Trophoblast cell (in vitro differentiated cells and primary cell): ENCODE measurements at regions not wholly inside any gene's neighbourhood (a gene's known extent, or its start where the extent isn't known, plus 50 kb on each side); places are given as distances from the start of the nearest gene placed in this dataset.

Experiments
- DNase-seq, 2 donors: peaks; one replicate each; pipeline ENCODE4 v3.0.0-alpha.2; 2016
- H2AFZ ChIP-seq: 2 replicates; pipeline ENCODE4 v1.6.1; 2013; ENCODE audit warnings: low read length, moderate library complexity, mild to moderate bottlenecking; ENCODE audit not compliant: insufficient read depth, poor library complexity
- H2AK5ac ChIP-seq: 2 replicates; pipeline ENCODE4 v1.6.1; 2013; ENCODE audit warnings: mild to moderate bottlenecking, low read length
- H2BK120ac ChIP-seq: 2 replicates; pipeline ENCODE4 v1.6.1; 2013; ENCODE audit warnings: low read length, mild to moderate bottlenecking, moderate library complexity; ENCODE audit not compliant: insufficient read depth, poor library complexity
- H2BK12ac ChIP-seq: 2 replicates; pipeline ENCODE4 v1.6.1; 2013; ENCODE audit warnings: mild to moderate bottlenecking, low read length, moderate library complexity
- H2BK5ac ChIP-seq: 2 replicates; pipeline ENCODE4 v1.6.1; 2013; ENCODE audit warnings: low read length, low read depth, moderate library complexity, mild to moderate bottlenecking; ENCODE audit not compliant: poor library complexity
- H3K14ac ChIP-seq: 2 replicates; pipeline ENCODE4 v1.6.1; 2013; ENCODE audit warnings: mild to moderate bottlenecking, low read length
- H3K18ac ChIP-seq: 2 replicates; pipeline ENCODE4 v1.6.1; 2013; ENCODE audit warnings: mild to moderate bottlenecking, low read length
- H3K23ac ChIP-seq: 2 replicates; pipeline ENCODE4 v1.6.1; 2013; ENCODE audit warnings: low read length
- H3K27ac ChIP-seq: 2 replicates; pipeline ENCODE4 v1.5.1; 2013; ENCODE audit warnings: low read depth, mild to moderate bottlenecking, inconsistent platforms, low read length, moderate library complexity
- H3K27me3 ChIP-seq: 2 replicates; pipeline ENCODE4 v1.6.1; 2013; ENCODE audit warnings: inconsistent platforms, mild to moderate bottlenecking, low read length, moderate library complexity; ENCODE audit not compliant: insufficient read depth
- H3K36me3 ChIP-seq, 2 experiments: 1 replicate in 1 of 2; 2 replicates in 1 of 2; pipeline ENCODE4 v1.6.1; 2013; ENCODE audit warnings: low read length in 2 of 2, mild to moderate bottlenecking in 2 of 2, moderate library complexity in 1 of 2; ENCODE audit not compliant: insufficient read depth in 2 of 2, control insufficient read depth in 1 of 2
- H3K4ac ChIP-seq: 2 replicates; pipeline ENCODE4 v1.6.1; 2013; ENCODE audit warnings: low read depth, mild to moderate bottlenecking, low read length, moderate library complexity
- H3K4me1 ChIP-seq, 2 experiments: 1 replicate in 1 of 2; 2 replicates in 1 of 2; pipeline ENCODE4 v1.6.1; 2013; ENCODE audit warnings: low read length in 2 of 2, mild to moderate bottlenecking in 2 of 2, moderate library complexity in 1 of 2; ENCODE audit not compliant: insufficient read depth in 2 of 2, control insufficient read depth in 1 of 2
- H3K4me2 ChIP-seq: 2 replicates; pipeline ENCODE4 v1.6.1; 2013; ENCODE audit warnings: inconsistent platforms, mild to moderate bottlenecking, low read length, moderate library complexity
- H3K4me3 ChIP-seq: 2 replicates; pipeline ENCODE4 v1.5.1; 2013; ENCODE audit warnings: mild to moderate bottlenecking, low read depth, low read length, inconsistent platforms
- H3K79me1 ChIP-seq: one replicate; pipeline ENCODE4 v1.6.1; 2013; ENCODE audit warnings: low read length
- H3K79me2 ChIP-seq: 2 replicates; pipeline ENCODE4 v1.6.1; 2013; ENCODE audit warnings: low read length, mild to moderate bottlenecking; ENCODE audit not compliant: control insufficient read depth, insufficient read depth, poor library complexity
- H3K9ac ChIP-seq: 2 replicates; pipeline ENCODE4 v1.6.1; 2013; ENCODE audit warnings: mild to moderate bottlenecking, low read length
- H3K9me3 ChIP-seq: 2 replicates; pipeline ENCODE4 v1.6.1; 2013; ENCODE audit warnings: low read depth, mild to moderate bottlenecking, control low read depth, inconsistent platforms, low read length; ENCODE audit not compliant: insufficient read depth
- H4K12ac ChIP-seq: 2 replicates; pipeline ENCODE4 v1.6.1; 2013; ENCODE audit warnings: low read depth, mild to moderate bottlenecking, low read length, moderate library complexity
- H4K8ac ChIP-seq: 2 replicates; pipeline ENCODE4 v1.6.1; 2013; ENCODE audit warnings: low read depth, mild to moderate bottlenecking, low read length, moderate library complexity
- H4K91ac ChIP-seq: one replicate; pipeline ENCODE4 v1.6.1; 2013; ENCODE audit warnings: low read depth, mild to moderate bottlenecking, low read length, moderate library complexity
- WGBS: extraction: QIAGEN DNeasy Blood & Tissue Kit; methylation state at CpG from one replicate; pipeline ENCODE4 v1.1.7; 2013; ENCODE audit warnings: missing lambda C conversion rate; ENCODE audit not compliant: insufficient read length, insufficient coverage; ENCODE audit errors: extremely low coverage; 5-methylcytosine and 5-hydroxymethylcytosine counted together

DNA sequence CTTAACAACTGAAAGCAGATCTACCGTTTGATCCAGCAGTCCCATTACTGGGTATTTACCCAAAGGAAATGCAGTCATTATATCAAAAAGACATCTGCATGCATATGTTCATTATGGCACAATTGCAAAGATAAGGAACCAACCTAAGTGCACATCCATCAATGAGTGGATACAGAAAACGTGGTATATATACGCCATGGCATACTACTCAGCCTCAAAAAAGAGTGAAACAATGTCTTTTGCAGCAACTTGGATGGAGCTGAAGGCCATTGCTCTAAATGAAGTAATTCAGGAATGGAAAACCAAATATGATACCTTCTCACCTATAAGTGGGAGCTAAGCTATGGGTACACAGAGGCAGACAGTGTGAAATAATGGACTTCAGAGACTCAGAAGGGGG, 169.3 kb downstream of the ZBTB18 start:
- no peaks in the 10 kb centered on the region for H3K4me1 ChIP-seq
- no peak overlapping the region for H3K18ac ChIP-seq
- no CpG with 5 or more reads among the region's 3 CpGs for WGBS

DNA sequence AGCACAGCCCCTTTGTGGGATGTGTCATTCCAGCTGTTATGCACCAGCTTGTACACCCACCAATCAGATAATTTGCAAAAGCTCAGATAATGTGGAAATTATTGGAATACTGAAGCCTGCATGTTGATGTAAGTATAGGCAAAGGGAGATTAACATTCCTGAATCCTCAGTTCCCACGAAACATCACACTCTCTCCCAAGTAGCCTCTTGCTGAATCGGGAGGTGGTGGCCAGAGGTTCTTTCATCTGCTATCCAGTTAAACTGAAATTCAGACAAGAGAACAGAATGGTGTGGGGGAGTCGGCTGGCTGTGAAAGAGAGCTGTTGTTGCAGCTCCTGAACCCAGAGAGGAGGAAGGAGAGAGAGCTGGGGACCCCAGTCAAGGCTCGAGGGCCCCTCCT, 170.9 kb downstream of the ZBTB18 start:
- Histone ChIP-seq H3K27me3 (no peaks in the 10 kb centered on the region), H3K36me3 (no peaks in the 10 kb centered on the region), H3K79me1 (no peaks in the 10 kb centered on the region), H2BK120ac (no peak overlapping the region), H4K12ac (no peak overlapping the region), H2BK5ac (no peak overlapping the region), H2AFZ (no peak overlapping the region), H4K8ac (no peak overlapping the region), H4K91ac (no peak overlapping the region), H3K4me2 (no peak overlapping the region), H3K23ac (no peak overlapping the region), H2AK5ac (no peak overlapping the region), H3K4me1 (no peaks in the 10 kb centered on the region), H3K14ac (no peak overlapping the region), H3K9ac (no peak overlapping the region), H3K79me2 (no peaks in the 10 kb centered on the region), H3K4me3 (no peak overlapping the region), H3K4ac (no peak overlapping the region), H3K18ac (no peak overlapping the region), H2BK12ac (no peak overlapping the region), H3K27ac (no peak overlapping the region), H3K9me3 (no peaks in the 10 kb centered on the region)
- DNase-seq = no peak
- no CpG with 5 or more reads among the region's 4 CpGs for WGBS

More for the DNA sequence above, 169.3 kb downstream of the ZBTB18 start:
- Histone ChIP-seq H4K91ac (no peak overlapping the region), H2BK5ac (no peak overlapping the region), H3K79me1 (no peaks in the 10 kb centered on the region), H3K4me3 (no peak overlapping the region), H3K9me3 (peaks cover 1% of the 10 kb centered on the region), H2AFZ (no peak overlapping the region), H3K27ac (no peak overlapping the region), H3K14ac (no peak overlapping the region), H2BK120ac (no peak overlapping the region), H3K4me2 (no peak overlapping the region), H2BK12ac (no peak overlapping the region), H3K27me3 (no peaks in the 10 kb centered on the region), H3K23ac (no peak overlapping the region), H3K79me2 (no peaks in the 10 kb centered on the region), H3K9ac (no peak overlapping the region), H4K12ac (no peak overlapping the region), H3K4ac (no peak overlapping the region), H3K36me3 (no peaks in the 10 kb centered on the region), H2AK5ac (no peak overlapping the region), H4K8ac (no peak overlapping the region)
- DNase-seq = no peak

DNA sequence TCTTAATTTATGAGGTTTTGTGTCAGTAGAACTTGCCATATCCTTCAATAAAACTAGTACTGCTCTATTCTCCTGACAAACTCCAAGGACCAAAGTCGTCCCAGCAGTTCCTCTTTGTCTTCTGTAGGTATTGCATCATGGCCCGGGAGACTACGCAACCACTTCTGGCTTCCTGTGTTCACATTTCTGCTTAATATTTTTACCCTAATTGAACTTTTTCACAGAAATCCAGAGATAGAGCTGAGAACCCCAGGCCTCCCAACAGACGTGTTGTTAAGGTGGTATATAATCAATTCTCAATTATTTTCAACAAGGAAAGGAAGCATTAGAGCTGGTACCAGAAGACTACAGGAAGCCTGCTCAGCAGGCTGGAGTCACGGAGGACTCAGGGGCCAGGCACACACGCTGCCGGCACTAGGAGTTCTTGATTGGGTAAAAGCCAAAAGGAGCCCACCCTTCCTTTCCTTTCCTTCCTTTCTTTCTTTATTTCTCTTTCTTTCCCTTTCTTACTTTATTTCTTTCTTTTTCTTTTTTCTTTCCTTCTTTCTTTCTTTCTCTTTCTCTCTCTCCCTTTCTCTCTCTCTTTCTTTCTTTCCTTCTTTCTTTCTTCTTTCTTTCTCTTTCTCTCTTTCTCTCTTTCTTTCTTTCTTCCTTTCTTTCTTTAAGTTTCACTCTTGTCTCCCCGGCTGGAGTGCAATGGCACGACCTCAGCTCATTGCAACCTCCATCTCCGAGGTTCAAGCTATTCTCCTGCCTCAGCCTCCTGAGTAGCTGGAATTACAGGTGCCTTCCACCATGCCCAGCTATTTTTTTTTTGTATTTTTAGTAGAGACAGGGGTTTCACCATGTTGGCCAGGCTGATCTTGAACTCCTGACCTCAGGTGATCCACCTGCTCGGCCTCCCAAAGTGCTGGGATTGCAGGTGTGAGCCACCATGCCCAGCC, 173.7 kb downstream of the ZBTB18 start:
- no CpG with 5 or more reads among the region's 11 CpGs for WGBS
- Histone ChIP-seq H4K12ac (no peak overlapping the region), H3K4me3 (no peak overlapping the region), H3K27me3 (no peaks in the 10 kb centered on the region), H2BK12ac (no peak overlapping the region), H3K9ac (no peak overlapping the region), H4K91ac (no peak overlapping the region), H3K4me1 (no peaks in the 10 kb centered on the region), H4K8ac (no peak overlapping the region), H3K79me2 (no peaks in the 10 kb centered on the region), H2AK5ac (no peak overlapping the region), H2BK5ac (no peak overlapping the region), H3K79me1 (no peaks in the 10 kb centered on the region), H3K27ac (no peak overlapping the region), H3K23ac (no peak overlapping the region), H2AFZ (no peak overlapping the region), H2BK120ac (no peak overlapping the region), H3K36me3 (no peaks in the 10 kb centered on the region), H3K18ac (no peak overlapping the region), H3K4me2 (no peak overlapping the region), H3K4ac (no peak overlapping the region), H3K14ac (no peak overlapping the region), H3K9me3 (no peaks in the 10 kb centered on the region)
- peak in 1 of 2 donors; percentile 27 for DNase-seq

DNA sequence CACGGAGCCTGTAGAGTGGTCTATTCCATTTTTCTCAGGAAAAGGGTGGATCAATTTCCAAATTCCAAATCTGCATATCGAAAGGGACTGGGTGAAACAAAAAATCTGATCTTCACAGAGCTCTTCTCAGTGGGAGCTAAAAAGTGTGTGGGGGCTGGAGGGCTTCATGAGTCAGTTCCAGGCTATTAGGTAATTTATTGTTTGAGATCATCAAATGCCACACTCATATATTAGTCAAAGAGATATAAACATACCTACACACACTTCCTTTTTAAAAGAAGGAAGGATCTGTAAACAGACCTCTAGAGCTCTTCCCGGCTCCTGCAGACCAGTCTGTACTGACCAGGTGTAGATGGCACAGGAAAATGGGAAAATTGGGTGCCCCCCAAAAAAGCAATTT, 175.4 kb downstream of the ZBTB18 start:
- Histone ChIP-seq H3K79me1 (no peaks in the 10 kb centered on the region), H3K9ac (no peak overlapping the region), H3K18ac (no peak overlapping the region), H4K8ac (no peak overlapping the region), H3K79me2 (no peaks in the 10 kb centered on the region), H2AFZ (no peak overlapping the region), H4K91ac (no peak overlapping the region), H2BK5ac (no peak overlapping the region), H2BK12ac (no peak overlapping the region), H3K27ac (no peak overlapping the region), H3K4me3 (no peak overlapping the region), H2BK120ac (no peak overlapping the region), H2AK5ac (no peak overlapping the region), H3K14ac (no peak overlapping the region), H3K27me3 (no peaks in the 10 kb centered on the region), H3K4ac (no peak overlapping the region), H3K23ac (no peak overlapping the region), H3K9me3 (no peaks in the 10 kb centered on the region), H3K4me1 (no peaks in the 10 kb centered on the region), H3K4me2 (no peak overlapping the region), H4K12ac (no peak overlapping the region), H3K36me3 (no peaks in the 10 kb centered on the region)
- no CpG with 5 or more reads among the region's 3 CpGs for WGBS
- DNase-seq = no peak
